CD4-positive, alpha-beta memory T cell (primary cell): ENCODE measurements at regions not wholly inside any gene's neighbourhood (a gene's known extent, or its start where the extent isn't known, plus 50 kb on each side); places are given as distances from the start of the nearest gene placed in this dataset.

Experiments used
- CTCF ChIA-PET: fragments of 350-600 bp; sonication (Branson Sonifier 250); formaldehyde crosslinking; loops from one replicate; lab custom pipeline; 2021; ENCODE audit warnings: inconsistent platforms; ENCODE audit not compliant: partially characterized antibody; lab: Charles Lee
- POLR2A ChIA-PET: fragments of 350-600 bp; sonication (Branson Sonifier 250); formaldehyde crosslinking; loops from one replicate; lab custom pipeline; 2021; ENCODE audit not compliant: partially characterized antibody; lab: Charles Lee
- DNase-seq, 5 donors: peaks; one replicate each; pipeline versions ENCODE4 v3.0.0 to v3.0.0-alpha.2; 2020 to 2022; ENCODE audit warnings: mixed read lengths in 1 of 5
- H3K27ac ChIP-seq: one replicate; pipeline ENCODE4 v1.7.0; 2013; ENCODE audit warnings: low read depth, low read length
- H3K27me3 ChIP-seq: 2 replicates; pipeline ENCODE4 v1.7.0; 2013; ENCODE audit warnings: mild to moderate bottlenecking, low read length, moderate library complexity; ENCODE audit not compliant: insufficient read depth
- H3K36me3 ChIP-seq: 2 replicates; pipeline ENCODE4 v1.7.0; 2013; ENCODE audit warnings: mild to moderate bottlenecking, low read length, moderate library complexity; ENCODE audit not compliant: insufficient read depth
- H3K4me1 ChIP-seq: 2 replicates; pipeline ENCODE4 v1.7.0; 2013; ENCODE audit warnings: mild to moderate bottlenecking, low read length, moderate library complexity; ENCODE audit not compliant: insufficient read depth
- H3K4me3 ChIP-seq, 2 donors: one replicate each; pipeline ENCODE4 v1.7.0; 2013; ENCODE audit warnings: low read length in 2 of 2, mild to moderate bottlenecking in 1 of 2
- H3K9me3 ChIP-seq, 2 donors: one replicate each; pipeline ENCODE4 v1.7.0; 2013; ENCODE audit warnings: low read length in 2 of 2, control low read depth in 1 of 2; ENCODE audit not compliant: control insufficient read depth in 1 of 2
- H3K27ac Mint-ChIP-seq, 7 donors: one replicate each; pipeline ENCODE4 v1.8.0; 2020 to 2021; ENCODE audit warnings: mixed read lengths in 7 of 7, mild to moderate bottlenecking in 6 of 7, inconsistent platforms in 3 of 7, moderate library complexity in 3 of 7
- H3K27me3 Mint-ChIP-seq, 2 donors: one replicate each; pipeline ENCODE4 v1.8.0; 2020 to 2021; ENCODE audit warnings: mixed read lengths in 2 of 2
- H3K36me3 Mint-ChIP-seq, 2 donors: one replicate each; pipeline ENCODE4 v1.8.0; 2020 to 2021; ENCODE audit warnings: mixed read lengths in 2 of 2, inconsistent platforms in 1 of 2, mild to moderate bottlenecking in 1 of 2
- H3K4me1 Mint-ChIP-seq, 4 donors: one replicate each; pipeline ENCODE4 v1.8.0; 2020 to 2021; ENCODE audit warnings: mixed read lengths in 4 of 4, mild to moderate bottlenecking in 1 of 4
- H3K4me3 Mint-ChIP-seq, 8 donors: one replicate each; pipeline ENCODE4 v1.8.0; 2020 to 2021; ENCODE audit warnings: mixed read lengths in 8 of 8, mild to moderate bottlenecking in 7 of 8, moderate library complexity in 6 of 8, inconsistent platforms in 3 of 8
- H3K9me3 Mint-ChIP-seq, 8 donors: one replicate each; pipeline ENCODE4 v1.8.0; 2020 to 2021; ENCODE audit warnings: mixed read lengths in 8 of 8, mild to moderate bottlenecking in 5 of 8, inconsistent platforms in 3 of 8, moderate library complexity in 1 of 8
- intact Hi-C: fragments of 100-400 bp; cut with micrococcal nuclease; formaldehyde crosslinking; loops from one replicate; pipeline ENCODE4 v1.15.1; 2023

DNA sequence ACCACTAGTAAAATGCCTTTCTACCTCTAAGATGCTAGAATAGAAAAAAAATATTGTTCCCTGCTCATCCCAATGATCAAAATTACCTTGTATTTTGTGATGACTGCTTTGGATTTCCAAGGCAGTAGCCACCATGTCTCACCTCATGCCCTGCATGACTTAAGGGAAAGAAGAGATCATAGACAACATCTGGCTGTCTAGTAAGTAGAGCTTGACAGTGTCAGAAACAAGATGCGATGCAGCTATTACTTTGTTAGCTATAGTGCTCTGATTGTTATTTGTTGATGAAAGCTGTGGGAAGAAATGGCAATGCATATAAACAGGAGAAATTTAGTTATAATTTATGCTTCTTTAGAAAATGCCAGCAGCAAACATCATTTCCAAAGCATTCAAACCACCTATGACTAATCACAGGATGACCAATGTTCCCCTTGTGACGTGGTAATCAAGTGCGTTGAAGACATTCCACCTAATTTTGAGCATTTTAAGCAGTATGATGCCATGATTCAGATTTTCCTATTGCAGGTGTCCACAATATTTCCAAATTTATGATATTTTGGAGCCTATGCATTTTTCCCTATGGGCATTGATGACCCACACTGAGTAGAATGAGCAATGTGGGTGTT lies 308.3 kb downstream of the KCNRG start:
- intact Hi-C loops = no loop called here
- Mint-ChIP-seq H3K9me3 (peaks cover 0 to 10% (median 3%) of the 10 kb centered on the region in 8 donors), H3K27ac (no peak overlapping the region), H3K27me3 (no peaks in the 10 kb centered on the region), H3K4me1 (peaks cover 26 to 30% (median 28%) of the 10 kb centered on the region in 4 donors), H3K4me3 (no peak overlapping the region), H3K36me3 (no peaks in the 10 kb centered on the region)
- Histone ChIP-seq H3K27ac (no peak overlapping the region), H3K9me3 (no peaks in the 10 kb centered on the region), H3K4me1 (peaks cover 27% of the 10 kb centered on the region), H3K27me3 (no peaks in the 10 kb centered on the region), H3K36me3 (no peaks in the 10 kb centered on the region), H3K4me3 (no peak overlapping the region)
- ChIA-PET POLR2A (no interaction called here), CTCF (no interaction called here)
- no peak for DNase-seq

DNA sequence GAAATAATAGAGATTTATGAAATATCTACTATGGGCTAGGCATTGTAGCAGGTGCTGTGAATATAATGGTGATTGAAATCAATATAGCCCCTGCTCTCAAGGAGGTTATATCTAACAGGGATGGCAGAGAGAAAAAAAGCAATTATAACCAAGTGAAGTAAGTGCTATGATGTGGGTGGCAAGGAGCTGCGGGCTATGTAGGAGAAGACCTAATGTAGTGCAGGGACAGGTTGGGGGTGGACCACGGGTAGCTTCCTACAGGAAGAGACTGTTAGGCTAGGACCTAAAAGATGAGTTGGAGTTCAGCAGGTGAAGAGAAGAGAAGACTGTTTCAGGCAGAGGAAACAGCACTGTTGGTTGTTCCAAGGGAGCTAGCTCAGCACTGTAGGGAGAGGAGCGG lies 311.0 kb downstream of the KCNRG start:
- Mint-ChIP-seq H3K4me1 (peaks cover 0 to 8% (median 4%) of the 10 kb centered on the region in 4 donors), H3K27me3 (no peaks in the 10 kb centered on the region), H3K36me3 (no peaks in the 10 kb centered on the region), H3K4me3 (no peak overlapping the region), H3K27ac (no peak overlapping the region), H3K9me3 (peaks cover 0 to 10% (median 3%) of the 10 kb centered on the region in 8 donors)
- ChIA-PET POLR2A (no interaction called here), CTCF (no interaction called here)
- DNase-seq = no peak
- no peaks in the 10 kb centered on the region for H3K27me3 ChIP-seq
- no peak overlapping the region for H3K27ac ChIP-seq
- H3K4me1 ChIP-seq = no peaks in the 10 kb centered on the region
- H3K36me3 ChIP-seq = no peaks in the 10 kb centered on the region
- intact Hi-C loops = no loop called here
- H3K9me3 ChIP-seq = no peaks in the 10 kb centered on the region
- no peak overlapping the region for H3K4me3 ChIP-seq

- Histone ChIP-seq H3K4me3 (no peak overlapping the region), H3K27me3 (no peaks in the 10 kb centered on the region), H3K36me3 (no peaks in the 10 kb centered on the region), H3K4me1 (no peaks in the 10 kb centered on the region), H3K9me3 (no peaks in the 10 kb centered on the region), H3K27ac (no peak overlapping the region)
- no peak overlapping the region for H3K27ac Mint-ChIP-seq
- no peaks in the 10 kb centered on the region for H3K36me3 Mint-ChIP-seq
- H3K4me1 Mint-ChIP-seq = peaks cover 0 to 6% (median 4%) of the 10 kb centered on the region in 4 donors
- POLR2A ChIA-PET = no interaction called here
- H3K27me3 Mint-ChIP-seq = no peaks in the 10 kb centered on the region
- CTCF ChIA-PET = no interaction called here
- no peak overlapping the region for H3K4me3 Mint-ChIP-seq
- H3K9me3 Mint-ChIP-seq = peaks cover 0 to 10% (median 3%) of the 10 kb centered on the region in 8 donors
- intact Hi-C loops = no loop called here
- no peak for DNase-seq
Measured at GRCh38 chr13:50326811-50327210, 311.6 kb downstream of the KCNRG start.

DNA sequence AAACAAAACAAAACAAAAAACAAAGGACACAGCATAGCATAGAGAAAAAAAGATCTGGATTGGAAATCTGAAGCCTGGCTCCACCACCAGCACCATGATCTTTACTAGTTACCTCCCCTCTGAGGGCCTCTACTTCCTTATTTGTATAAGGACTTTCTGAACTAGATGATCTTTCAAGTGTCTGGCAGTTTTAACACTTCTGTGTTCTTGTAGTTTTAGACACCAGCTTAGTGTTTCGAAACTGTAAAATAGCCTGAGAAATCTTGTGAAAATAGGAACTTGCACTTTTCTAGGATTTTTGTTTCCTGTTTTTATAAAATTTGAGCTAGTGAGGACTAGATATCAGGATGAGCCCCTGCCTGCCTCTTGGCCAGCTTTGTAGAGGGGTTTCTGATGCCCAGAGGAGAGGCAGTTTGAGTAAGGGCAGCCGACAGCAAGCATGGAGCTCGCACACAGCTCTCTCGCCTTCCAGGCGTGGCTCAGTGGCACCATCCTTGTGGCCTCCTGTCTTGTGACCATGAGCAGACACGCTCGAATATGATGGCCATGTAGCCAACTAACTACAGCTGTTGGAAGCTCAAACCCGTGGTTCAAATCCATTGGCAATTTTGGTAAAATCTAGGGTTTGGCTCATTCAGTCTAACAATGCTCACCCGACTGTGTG lies 319.0 kb downstream of the KCNRG start:
- intact Hi-C loops = no loop called here
- POLR2A ChIA-PET = no interaction called here
- Histone ChIP-seq H3K27me3 (no peaks in the 10 kb centered on the region), H3K9me3 (no peaks in the 10 kb centered on the region), H3K4me3 (no peak overlapping the region), H3K27ac (no peak overlapping the region), H3K4me1 (no peaks in the 10 kb centered on the region), H3K36me3 (no peaks in the 10 kb centered on the region)
- DNase-seq = no peak
- peaks cover 0 to 1% (median 0%) of the 10 kb centered on the region in 4 donors for H3K4me1 Mint-ChIP-seq
- H3K36me3 Mint-ChIP-seq = no peaks in the 10 kb centered on the region
- no peaks in the 10 kb centered on the region for H3K9me3 Mint-ChIP-seq
- H3K27me3 Mint-ChIP-seq = no peaks in the 10 kb centered on the region
- H3K4me3 Mint-ChIP-seq = no peak overlapping the region
- no peak overlapping the region for H3K27ac Mint-ChIP-seq
- CTCF ChIA-PET = interaction anchor here (1.3 kb wide), 1 partner anchor 33 kb away, joined by 3 read pairs; no protein-coding TSS in a partner anchor

DNA sequence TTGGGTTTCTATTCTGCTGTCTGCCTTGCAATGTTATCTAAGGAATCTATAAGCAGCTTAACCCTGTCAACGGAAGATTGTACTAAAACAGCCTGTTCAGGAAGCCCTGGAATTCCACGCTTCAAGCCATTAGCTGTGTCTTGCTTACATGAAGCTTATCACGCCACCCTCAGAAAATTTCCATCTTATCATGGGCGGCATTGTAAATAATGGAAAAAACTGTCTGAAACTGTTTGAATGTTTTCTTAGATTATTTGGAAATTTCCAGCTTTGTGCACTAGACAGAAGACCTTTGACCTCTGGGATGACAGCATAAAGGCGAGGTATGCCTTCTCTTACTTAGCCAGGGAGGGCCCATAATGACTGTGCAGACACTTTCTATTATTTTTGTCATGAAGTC lies 319.7 kb downstream of the KCNRG start:
- H3K4me3 ChIP-seq = no peak overlapping the region
- Mint-ChIP-seq H3K4me3 (no peak overlapping the region), H3K4me1 (peaks cover 0 to 1% (median 0%) of the 10 kb centered on the region in 4 donors), H3K9me3 (no peaks in the 10 kb centered on the region), H3K27ac (peak overlapping the region in 1 of 7 donors; percentile 38), H3K36me3 (no peaks in the 10 kb centered on the region), H3K27me3 (no peaks in the 10 kb centered on the region)
- H3K9me3 ChIP-seq = no peaks in the 10 kb centered on the region
- H3K27me3 ChIP-seq = no peaks in the 10 kb centered on the region
- DNase-seq = no peak
- H3K36me3 ChIP-seq = no peaks in the 10 kb centered on the region
- no peak overlapping the region for H3K27ac ChIP-seq
- ChIA-PET CTCF (interaction anchor here (1.3 kb wide), 1 partner anchor 32 kb away, joined by 3 read pairs; no protein-coding TSS in a partner anchor), POLR2A (no interaction called here)
- no peaks in the 10 kb centered on the region for H3K4me1 ChIP-seq
- intact Hi-C loops = no loop called here

DNA sequence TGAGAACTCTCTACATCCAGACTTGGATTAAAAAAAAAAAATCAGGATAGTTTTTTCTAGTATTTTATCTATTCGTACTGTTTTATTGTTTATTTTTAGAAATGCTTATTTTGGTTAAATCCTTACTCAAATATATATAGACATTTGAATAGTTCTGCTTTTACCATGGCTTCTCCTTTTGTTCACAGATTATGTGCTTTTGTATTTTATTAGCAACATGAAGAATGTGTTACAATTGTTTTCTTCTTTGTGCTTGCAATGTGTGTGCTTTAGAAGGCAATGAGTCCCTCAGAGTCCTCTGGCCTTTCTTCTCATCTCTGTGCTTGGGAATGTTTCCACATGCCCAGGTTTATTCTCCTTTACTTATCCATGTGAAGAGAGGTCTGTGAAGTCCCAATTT lies 324.0 kb downstream of the KCNRG start:
- H3K27me3 ChIP-seq = no peaks in the 10 kb centered on the region
- Mint-ChIP-seq H3K4me3 (no peak overlapping the region), H3K4me1 (no peaks in the 10 kb centered on the region), H3K9me3 (peaks cover 0 to 9% (median 6%) of the 10 kb centered on the region in 8 donors), H3K27ac (no peak overlapping the region), H3K27me3 (no peaks in the 10 kb centered on the region), H3K36me3 (peaks cover 0 to 4% of the 10 kb centered on the region in 2 donors)
- H3K4me1 ChIP-seq = no peaks in the 10 kb centered on the region
- CTCF ChIA-PET = no interaction called here
- intact Hi-C loops = no loop called here
- H3K4me3 ChIP-seq = no peak overlapping the region
- DNase-seq = no peak
- no peaks in the 10 kb centered on the region for H3K36me3 ChIP-seq
- H3K27ac ChIP-seq = no peak overlapping the region
- POLR2A ChIA-PET = no interaction called here
- H3K9me3 ChIP-seq = no peaks in the 10 kb centered on the region

DNA sequence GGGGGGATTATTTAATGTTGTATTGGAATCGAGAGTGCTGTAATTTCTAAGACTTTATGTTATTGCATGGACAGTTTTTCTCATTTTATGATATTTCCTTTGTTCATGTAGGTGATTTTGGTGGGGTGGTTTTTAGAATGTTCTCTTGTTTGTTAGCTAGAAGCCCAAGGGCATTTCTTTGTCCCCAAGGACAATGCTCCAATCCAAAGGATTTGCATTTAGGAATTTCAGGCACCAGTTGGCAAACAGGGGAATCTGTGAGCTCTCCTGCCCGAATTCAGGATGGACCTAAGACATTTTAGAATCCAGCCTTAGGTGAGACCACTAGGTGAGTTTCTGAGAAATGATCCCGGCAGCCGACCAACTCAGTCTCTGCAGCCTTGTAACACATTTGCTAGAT lies 324.9 kb downstream of the KCNRG start:
- POLR2A ChIA-PET = no interaction called here
- intact Hi-C loops = no loop called here
- no peaks in the 10 kb centered on the region for H3K36me3 ChIP-seq
- H3K36me3 Mint-ChIP-seq = peaks cover 0 to 4% of the 10 kb centered on the region in 2 donors
- H3K4me3 ChIP-seq = no peak overlapping the region
- H3K9me3 ChIP-seq = no peaks in the 10 kb centered on the region
- DNase-seq = no peak
- peaks cover 8% of the 10 kb centered on the region for H3K4me1 ChIP-seq
- peaks cover 0 to 9% (median 6%) of the 10 kb centered on the region in 8 donors for H3K9me3 Mint-ChIP-seq
- CTCF ChIA-PET = no interaction called here
- H3K27me3 ChIP-seq = no peaks in the 10 kb centered on the region
- H3K27ac ChIP-seq = no peak overlapping the region
- peaks cover 7 to 8% (median 8%) of the 10 kb centered on the region in 4 donors for H3K4me1 Mint-ChIP-seq
- no peak overlapping the region for H3K27ac Mint-ChIP-seq
- no peaks in the 10 kb centered on the region for H3K27me3 Mint-ChIP-seq
- no peak overlapping the region for H3K4me3 Mint-ChIP-seq
